GM21529 (cell line): ENCODE measurements at regions not wholly inside any gene's neighbourhood (a gene's known extent, or its start where the extent isn't known, plus 50 kb on each side); places are given as distances from the start of the nearest gene placed in this dataset.

Experiments
- ATAC-seq: cut with Tn5 transposase; IDR thresholded peaks from one replicate; pipeline ENCODE4 v1.9.1; 2021; ENCODE audit not compliant: unreplicated experiment

DNA sequence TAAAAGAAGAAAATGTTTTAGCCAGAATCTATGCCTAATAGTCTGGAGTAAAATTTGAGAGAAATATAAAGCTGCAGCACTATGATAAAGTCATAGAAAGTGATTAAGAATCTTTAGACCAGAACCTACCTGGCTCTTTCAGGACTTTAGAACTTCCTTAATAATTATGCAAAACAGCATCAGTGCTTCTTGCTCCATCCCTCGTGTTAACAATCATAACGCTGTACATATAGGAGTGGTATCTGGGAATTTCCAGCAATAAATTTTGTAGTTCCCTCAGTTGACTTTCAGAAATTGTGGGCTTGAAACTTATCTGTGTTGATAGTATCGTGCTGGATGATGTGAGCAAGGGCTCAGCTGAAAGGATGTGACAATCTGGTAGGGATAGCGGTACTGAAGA, 102.1 kb upstream of the RASGEF1B start:
- ATAC-seq, result no peak

DNA sequence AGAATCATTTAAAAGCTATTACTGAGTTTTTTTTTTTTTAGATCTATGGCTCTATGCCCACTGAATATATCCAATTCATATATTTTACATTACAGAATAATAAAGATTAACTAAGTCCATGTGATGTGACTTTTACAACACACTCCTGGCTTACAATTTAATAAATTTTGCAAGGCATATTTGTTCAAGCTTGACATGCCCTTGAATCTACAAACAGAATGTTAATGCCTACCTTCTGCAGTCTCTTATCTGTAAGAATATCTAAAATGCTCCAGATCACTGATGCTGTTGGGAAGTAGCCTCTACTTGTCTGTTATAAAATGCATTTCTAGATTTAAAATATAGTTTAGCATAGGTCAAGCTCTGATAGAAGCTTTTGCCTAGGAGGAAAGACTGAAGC, 100.7 kb upstream of the RASGEF1B start:
- ATAC-seq, result no peak

DNA sequence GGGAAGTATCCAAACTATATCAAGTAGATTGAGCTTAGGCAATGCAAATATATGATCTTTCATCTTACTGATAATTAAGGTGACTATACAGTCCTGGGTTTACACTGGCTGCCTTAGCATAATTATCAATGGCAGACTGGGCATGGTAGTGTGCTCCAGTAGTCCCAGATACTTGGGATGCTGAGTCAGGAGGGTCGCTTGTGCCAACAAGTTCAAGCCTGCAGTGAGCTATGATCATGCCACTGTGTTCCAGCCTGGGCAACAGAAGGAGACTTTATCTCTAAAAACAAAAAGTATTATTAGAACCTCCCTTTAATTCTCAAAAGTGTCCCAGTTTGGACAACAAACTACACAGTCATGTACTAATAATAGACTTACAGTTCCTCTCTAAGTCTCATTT, 99.4 kb upstream of the RASGEF1B start:
- ATAC-seq, result no peak

DNA sequence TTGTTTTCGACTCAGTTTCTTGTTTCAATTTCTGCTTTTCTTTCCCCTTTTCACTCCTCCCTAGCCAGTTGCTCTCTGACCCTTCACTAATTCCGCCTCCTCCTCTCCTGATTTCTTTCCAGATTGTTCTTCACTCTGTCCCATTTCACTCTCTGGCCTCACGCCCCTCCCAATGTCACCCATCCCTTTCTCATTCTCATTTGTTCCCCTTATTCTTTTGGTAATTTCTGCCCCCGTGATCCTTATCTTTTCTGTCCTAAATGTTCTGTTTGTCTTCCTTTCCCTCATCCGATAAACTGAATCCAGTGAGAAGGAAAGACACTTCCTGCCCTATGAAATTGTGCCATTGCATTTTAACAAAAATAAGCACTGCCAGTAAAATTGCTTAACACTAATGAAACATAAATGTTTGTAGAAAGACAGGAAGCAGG, 94.5 kb upstream of the RASGEF1B start:
- no peak for ATAC-seq

DNA sequence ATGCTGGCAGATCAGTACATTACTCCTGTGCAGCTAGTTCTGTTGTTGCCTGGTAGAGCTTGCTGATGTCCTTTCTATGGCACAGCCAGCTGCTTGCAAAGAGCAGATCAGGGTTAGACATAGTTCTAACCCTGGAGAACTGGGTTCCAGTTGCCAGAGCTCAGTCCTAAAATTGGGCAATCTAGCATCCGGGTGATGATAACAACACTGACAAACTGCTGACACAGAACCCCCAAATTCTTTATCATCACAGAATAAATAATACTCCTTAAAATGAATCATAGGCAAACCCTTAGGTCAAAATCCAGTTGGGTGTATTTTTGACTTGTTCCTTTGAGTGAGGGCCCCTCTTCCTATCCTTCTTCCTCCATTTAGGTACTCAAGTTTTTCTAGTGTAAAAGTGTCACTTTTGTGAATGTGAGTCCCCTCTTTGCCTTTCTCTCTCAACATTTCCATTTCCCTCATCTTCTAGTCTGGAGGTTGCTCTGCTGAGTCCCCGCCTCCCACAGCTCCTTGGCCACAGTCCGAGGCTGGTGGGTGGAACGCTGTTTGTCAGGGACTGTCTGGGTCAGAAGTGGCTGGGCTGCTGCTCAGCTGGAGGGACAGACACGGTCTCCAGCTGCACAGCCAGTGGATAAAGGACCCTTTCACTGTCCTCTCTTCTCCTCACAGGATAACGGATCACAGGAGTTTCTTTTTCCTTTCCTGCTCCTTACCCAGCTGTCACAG, 93.6 kb upstream of the RASGEF1B start:
- ATAC-seq, result no peak

DNA sequence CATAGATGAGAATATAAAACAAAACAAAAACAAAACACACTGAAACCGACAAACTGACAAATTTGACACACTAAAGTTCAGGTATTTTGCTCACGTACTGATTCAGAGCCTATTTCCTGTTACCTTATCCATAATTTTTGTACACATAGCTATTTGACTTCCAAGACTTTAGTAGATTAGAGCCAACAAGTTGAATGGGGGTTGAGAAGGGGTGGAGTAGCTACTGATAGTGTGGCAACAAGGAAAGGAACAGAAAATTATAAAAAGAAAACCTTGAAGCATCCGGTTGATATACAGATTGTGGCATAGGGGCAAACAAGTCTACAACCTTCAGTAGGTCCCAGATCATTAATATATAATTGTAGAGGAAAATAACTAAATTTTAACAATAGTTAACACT, 92.3 kb upstream of the RASGEF1B start:
- no peak for ATAC-seq

DNA sequence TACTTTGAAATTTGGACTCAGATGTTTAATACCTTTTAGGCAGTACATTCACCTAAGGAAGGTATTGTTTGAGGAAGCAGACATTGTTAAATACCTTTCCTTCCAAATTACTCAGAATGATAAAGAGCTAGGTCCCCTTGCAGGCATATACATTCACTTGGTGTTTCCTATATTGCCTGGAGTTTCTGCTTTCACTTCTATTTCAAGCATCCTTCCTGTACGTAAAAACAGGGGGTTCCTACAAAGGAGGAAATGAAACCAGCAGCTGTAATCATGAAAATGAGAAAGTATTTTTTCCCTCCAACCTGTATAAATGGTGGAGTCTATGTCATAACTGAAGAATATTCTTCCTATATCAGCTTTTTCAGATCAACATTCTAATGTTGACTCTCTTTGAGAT, 90.4 kb upstream of the RASGEF1B start:
- ATAC-seq, result peak; percentile 96

DNA sequence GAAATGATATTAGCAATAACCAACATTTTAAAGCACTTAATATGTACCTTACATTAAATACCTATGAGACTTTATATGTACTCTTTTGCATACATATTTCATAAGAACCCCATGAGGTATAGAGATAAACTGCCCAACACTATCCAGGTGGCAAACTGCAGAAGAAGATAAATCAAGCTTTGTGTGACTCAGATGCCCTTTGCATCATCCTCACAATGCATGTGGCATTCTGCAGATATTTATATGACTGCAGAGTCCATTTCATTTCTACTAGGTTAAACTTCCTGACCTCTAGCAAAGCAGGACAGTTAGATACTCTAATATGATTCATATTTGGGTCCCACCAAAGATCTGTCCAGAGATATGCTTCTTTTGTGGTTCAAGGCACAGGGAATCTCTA, 85.6 kb upstream of the RASGEF1B start:
- ATAC-seq, result no peak

DNA sequence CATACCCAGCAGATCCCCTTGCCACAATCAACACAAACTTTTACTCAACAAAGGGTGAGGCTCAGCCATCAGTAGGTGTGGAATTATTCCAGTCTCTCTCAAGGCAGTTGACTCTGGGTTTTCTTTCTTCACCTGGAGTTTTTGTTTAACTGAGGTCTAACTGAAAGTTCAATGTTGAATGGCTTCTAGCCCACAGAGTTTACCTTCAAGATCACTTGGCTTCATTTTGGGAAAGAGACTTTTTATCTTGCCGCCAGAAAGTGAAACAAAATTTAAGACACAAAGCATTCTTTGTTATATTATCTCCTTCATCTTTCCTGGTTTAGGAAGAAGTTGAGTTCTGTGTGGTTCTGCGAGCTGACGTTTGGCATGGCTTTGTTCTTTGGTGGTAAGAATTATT, 83.8 kb upstream of the RASGEF1B start:
- ATAC-seq, result no peak

DNA sequence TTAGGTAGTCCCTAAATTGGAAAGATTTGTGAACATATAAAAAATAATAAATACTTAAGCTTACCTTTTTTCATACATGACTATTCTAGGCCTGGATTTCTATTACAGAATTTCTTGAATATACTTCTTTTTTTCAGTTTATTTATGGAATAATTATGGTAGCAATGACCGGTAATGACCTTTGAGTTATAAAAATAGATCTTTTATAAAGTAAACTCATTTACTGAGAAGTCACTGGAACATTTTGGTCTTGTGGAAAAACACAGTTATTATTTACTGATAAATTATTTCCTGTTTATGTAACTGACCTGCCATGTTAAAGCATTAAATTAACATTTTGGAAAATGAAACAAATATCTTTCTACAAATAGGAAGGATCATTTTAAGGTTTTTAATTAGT, 80.4 kb upstream of the RASGEF1B start:
- no peak for ATAC-seq

DNA sequence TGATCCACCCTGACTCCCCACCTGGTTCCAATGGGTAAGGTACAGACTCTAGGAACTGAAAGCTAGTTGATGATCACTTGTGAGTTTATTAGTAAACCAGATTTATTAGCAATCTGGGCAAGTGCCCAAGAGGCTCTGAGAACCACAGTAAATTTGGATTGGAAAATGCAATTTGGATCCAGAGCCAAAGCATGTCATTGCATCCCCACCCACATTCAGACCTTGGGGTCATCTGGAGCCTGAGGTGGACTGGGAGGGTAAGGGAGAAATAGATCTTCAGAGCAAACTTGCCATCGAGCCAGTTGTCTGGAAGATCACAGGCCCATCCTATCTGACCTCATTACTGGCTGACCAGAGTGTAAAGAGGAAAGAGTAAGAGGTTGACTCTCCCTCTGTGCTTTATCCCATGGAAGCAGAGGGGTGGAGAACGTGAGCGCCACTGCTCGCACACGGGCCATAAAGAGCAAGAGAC, 78.7 kb upstream of the RASGEF1B start:
- ATAC-seq, result no peak

DNA sequence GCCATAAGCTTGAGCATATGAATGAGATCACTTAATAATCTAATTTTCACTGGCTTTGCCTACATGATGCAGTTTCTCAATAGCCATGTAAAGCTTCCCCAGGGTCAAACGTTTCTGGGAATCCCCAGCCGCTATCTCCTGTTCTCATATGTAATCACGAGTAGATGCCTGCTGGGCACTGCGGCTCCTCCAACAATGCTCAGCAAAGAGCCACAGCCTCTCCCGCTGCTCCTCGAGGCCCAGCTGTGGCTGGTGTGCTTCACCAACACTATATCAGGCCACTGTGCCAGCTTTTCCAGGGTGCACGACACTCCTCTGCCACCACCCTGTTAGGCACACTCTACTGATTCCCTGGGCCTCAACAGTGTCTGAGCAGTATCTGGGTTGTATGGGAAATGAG, 78.3 kb upstream of the RASGEF1B start:
- ATAC-seq, result no peak

DNA sequence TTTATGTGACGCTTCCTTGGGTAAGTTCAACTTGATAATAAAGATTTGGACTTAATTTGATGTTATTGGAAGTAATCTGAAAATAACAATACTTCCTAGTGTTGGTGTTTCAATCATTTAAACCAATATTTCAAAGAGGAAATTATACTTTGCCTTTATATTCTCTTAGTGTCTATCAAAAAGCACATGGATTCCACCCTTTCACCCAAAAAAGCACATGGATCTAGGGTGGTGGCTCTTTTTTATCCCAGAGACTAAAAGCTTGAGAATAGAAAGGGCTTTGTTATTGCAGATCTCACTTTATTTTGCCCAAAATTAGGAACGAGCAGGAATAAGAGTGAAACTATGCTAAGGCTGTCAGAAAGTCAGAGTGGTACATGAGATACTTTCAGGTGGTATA, 75.1 kb upstream of the RASGEF1B start:
- ATAC-seq, result no peak

DNA sequence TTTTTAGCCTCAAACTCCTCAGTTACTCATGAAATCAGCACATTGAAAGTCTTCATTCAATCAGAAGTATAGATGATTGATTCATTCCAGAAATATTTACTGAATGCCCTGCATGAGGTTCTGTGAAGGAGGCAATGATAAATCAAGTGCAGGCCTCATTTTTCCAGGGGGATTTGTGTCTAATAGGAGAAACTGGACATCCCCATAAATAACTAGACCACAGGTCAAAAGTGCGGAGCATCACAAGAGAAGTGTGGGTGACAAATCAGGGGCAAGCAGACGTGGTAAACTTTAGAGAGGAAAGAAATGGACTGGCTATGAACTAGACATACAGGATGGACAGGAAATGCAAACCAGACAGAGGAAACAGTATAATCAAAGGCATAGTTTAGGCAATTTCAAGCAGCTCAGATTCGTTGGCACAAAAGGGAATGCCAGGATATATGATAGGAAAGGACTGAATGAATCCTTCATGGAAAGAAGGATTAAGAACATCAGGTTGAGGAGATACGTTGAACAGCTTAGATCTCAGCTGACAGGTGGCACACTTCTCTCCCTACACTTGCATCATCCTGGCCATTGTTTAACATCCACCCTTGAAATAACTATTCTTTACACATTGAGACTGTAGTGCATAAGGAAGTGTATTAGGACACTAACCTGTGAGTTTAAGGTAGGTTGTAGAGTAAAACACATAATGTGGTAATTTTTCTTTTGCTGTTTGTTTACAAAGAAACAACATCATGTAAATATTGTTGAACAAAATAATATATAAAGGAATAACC, 69.6 kb upstream of the RASGEF1B start:
- no peak for ATAC-seq

DNA sequence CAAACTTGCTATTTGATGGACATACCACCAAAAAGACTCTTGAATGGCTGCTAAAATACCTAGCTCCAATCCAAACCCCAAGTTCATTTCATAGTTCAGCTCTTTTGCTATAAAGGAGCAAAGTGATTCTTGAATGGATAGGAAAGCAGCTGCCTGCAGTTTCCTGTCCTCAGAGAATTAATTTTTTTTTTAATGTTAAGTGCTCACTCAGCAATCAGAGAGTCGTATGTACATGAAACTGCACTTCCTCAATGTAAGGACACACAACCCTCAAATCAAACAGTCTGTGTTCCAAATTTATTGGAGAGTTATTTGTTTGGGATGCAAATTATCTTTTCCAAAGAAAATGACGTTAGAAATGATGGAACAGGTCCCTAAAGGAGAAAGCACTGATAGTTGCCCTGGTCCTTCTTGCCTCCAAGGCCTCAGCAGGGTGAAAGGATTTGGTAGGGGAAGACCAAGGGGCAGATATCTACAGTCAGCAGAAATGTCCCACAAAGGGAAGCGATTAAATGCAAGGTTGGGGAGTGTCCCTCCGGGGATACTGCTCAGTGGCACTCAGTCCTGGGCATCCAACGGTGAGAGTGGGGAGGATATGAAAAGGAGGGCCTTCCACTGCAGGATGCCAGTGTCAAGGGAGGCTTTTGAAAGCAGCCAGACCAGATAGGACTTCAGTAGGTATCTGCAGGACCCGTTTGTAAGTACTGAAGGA, 67.2 kb upstream of the RASGEF1B start:
- ATAC-seq, result no peak

DNA sequence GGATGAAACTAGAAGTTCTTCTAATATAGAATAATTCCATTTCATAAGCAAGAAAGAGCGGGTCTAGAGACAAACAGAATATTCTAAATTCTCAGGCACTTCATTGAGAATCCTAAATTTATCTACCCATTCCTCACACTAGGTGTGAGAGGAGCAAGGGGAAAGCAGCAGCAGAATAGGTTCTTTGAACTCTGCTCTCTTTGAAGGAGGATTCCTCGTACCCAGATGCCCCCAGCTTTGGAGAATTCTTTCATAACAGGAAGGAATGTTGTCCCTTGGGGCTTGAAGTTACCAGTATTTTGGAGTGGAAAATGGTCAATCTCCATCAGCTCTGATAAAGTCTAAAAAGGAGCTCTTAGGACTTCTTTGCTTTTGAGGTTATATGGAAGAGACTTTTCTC, 59.7 kb upstream of the RASGEF1B start:
- ATAC-seq, result no peak

DNA sequence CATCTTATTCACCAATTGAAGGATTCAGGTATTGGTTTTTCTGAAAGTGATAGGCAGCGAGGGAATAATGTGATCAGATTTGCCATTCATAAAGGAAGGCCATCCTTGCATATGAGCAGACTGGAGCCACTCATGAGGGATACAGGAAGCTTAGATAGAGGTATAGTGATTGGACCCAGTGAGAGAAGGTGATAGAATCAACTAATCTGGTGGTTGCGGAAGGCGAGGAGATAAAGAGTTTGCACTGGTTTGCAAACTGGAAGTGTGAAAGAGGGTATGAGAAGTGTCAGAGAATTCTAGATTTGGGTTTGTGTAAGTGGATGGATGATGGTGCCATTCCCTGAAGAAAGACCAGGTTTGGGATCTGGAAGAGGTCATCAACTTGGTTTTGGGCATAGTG, 57.3 kb upstream of the RASGEF1B start:
- no peak for ATAC-seq

DNA sequence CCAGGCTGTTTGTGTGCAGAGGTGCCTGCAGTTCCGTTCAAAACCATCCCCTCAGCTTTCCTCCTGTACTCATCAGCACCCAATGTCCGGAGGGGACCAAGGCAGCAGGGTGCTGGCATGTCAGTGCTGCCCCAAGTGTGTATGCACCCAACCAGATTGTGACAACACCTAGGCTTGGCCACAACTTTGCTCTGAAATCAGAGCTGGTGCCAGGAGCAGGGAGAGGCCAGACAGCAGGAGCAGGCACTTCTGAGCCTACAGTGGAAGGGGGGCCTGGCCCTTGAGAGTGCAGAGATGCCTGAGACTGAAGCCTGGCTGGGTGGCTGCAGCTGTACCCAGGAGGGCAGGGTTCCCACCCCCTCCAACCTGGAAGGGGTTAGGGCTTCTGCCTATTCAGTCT, 56.5 kb upstream of the RASGEF1B start:
- ATAC-seq, result no peak

DNA sequence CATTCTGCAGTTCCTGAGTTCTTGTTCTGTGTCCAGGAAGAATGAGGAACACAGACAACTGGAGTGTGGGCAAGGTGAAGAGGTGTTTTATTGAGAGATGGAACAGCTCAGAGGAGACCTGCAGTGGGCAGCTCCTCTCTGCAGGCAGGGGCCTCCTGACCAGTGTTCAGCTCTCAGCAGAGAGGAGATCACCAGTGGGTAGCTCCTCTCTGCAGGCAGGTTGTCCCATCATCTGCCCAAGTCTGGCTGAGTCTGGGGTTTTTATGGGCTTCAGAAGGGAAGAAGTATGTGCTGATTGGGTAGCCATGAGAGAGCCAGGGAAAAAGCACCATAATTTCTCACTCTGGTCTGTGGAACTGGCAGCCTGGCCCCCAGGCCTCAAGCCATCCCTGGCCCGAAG, 56.0 kb upstream of the RASGEF1B start:
- no peak for ATAC-seq

DNA sequence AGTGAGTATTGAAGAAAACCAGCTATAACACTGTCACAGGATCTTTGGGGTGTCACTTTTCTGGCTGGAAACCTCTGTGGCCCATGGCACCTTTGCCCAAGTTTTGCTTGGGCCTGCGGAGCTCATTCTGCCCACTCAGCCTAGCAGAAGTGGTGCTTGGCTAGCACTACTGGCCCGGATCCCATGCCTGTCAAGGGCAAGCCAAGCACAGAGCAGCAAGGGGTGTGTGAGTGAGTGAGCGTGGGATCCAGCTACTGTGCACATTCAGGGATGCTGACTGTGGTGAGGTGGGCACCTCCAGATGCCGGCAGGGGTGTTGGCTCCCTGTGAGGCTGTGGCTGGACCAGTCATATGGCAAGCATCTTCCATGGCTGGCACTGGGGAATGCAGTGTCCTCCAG, 55.4 kb upstream of the RASGEF1B start:
- ATAC-seq, result no peak

DNA sequence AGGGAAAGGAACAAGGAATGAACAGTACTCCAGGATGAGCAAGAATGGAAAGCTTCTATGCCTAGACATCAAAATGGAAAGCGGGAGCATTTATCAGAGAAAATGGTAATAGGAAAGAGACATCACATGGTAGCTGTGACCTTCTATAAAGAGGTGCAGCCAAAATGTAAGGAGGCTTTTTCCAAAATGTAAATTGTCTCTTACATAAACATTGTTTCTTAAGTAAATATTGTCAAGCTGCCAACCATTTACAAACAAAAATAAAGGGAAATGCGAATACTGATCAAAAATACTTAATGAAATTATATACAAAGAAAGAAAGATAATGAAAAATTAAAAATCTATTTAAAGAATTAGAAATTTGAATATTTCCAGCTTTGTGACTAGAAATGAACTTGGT, 55.0 kb upstream of the RASGEF1B start:
- no peak for ATAC-seq
